ENCODE measurements at regions not wholly inside any gene's neighbourhood (a gene's known extent, or its start where the extent isn't known, plus 50 kb on each side); places are given as distances from the start of the nearest gene placed in this dataset.
"Not testable (repeated sequence)": the region's sequence is repeated elsewhere in the genome, so short reads cannot be mapped to it uniquely, and the experiment has no call there.

- DNase-seq (ENCODE audit: low spot score) = no peak
These were observed 176.4 kb downstream of the ACTR3 start for GRCh38 chr2:114066186-114066747.

DNA sequence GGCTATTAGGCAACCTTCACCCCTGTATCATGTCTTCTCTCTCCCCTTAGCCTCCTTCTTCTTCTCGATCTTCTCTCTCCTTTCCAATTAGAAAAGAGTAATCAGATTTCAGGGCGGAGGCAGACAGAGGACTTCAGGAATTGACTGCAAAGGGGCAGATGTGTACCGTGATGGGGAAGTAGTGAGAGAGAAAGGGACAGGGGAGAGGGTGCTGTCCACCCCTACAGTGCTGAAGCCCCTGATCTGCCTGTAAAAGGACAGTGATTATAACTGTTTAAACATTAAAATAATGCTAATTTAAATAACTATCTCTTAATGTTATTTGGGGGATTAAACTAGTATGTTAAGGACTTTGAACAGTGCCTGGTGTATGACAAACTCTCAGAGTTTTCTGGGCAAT lies 178.5 kb downstream of the ACTR3 start:
- DNase-seq (ENCODE audit: low spot score) = no peak

DNA sequence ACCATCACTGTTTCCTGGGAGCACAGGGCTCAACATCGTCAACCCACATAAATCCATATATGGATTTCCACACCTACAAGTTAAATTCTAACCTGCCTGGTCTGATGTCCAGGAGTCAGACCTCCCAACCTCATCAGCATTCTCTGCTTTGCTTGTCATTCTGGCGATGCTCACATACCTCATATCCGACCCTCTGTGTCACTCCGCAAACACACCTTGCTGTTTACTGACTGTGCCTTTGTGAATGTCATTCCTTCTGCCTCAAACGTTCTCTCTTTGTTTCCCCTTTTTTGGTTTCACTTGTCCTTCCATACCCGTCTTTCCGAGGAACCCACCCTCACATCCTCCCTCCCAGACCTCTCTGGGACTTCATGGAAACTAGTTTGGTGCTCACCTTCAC lies 187.1 kb downstream of the ACTR3 start:
- no peak for DNase-seq (ENCODE audit: low spot score)

- DNase-seq (ENCODE audit: low spot score) = no peak
These were observed 189.6 kb downstream of the ACTR3 start for GRCh38 chr2:114079366-114080004.

DNA sequence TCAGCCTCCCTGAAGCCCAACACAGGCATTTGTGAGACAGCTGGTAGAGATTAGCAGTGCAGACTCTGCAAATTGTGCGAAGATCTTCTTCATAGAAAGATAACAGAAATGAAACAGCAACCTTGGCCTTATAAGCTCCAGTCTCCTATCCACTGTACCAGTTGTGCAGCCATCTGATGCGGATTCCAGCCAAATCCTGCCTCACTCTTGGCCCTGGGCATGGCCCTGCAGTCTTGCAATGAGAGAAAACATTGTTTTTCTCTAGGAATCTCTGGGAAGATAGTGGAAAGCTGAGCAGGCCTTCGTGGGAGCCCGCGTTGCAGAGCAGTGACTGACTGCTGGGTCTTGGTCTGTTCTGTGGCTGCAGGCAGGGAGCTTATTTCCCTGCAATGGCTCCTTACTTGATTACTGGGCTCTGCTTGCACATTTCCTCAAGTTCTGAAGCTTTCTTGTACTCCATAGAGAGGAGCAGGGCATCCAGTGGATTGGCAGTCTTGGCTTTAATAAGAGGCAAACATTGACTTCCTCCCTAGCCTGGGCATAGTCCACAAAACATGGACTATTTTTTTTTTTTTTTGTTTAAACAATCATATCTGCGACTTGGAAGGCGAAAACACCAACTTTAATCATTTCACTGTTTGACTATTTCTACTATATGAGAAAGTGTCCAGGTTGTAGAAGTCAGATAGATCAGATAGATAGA lies 193.0 kb downstream of the ACTR3 start:
- peak; percentile 41 for DNase-seq (ENCODE audit: low spot score)

DNA sequence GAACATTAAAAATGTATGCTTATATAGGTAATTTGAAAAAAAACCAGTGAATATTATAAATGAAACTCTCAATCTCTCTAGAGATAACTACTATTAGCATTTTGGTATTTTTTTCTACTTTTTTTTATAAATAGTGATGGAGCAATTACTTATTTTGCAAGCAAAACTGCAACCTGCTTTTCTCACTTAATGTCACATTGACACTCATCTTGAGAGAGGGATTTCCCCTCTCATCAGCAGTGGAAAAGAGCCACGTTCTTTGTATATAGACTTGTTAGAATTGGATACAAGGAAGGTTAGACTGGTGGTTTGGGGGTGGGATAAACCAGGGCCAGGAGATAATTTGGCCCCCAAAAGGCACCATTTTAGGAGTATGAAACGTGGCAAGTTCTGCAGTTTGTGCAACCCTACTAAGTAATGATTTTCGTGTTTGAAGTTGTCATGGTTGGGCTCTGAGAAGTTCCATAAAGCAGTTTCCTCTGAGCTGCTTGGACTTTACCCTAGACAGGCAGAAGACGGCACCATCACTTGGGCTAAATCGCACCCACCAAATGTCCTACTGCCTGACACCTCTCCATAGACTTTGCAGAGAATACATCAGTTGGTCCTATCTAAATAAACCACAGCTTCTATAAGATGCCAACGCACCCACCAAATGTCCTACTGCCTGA lies 194.0 kb downstream of the ACTR3 start:
- DNase-seq (ENCODE audit: low spot score) = no peak

DNA sequence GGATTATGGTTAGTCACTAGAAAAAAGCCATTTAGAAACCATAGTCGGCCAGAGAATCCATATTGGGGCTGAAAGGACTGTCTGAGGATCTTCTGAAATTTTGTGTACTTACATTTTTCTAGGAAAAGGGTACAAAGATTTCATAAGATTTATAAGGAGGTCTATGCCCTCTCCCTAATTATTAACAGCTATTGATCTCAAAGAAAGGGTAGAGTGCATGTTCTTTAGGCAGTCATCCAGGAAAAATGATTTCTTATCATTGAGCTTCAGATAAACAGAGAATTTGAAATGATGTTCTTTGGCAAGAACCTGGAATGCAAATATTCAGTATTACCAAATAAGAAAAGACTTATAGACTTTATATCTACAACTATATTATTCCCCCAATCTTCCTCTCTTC lies 195.3 kb downstream of the ACTR3 start:
- no peak for DNase-seq (ENCODE audit: low spot score)

GRCh38 chr2:114085992-114086391 lies 196.1 kb downstream of the ACTR3 start:
- DNase-seq (ENCODE audit: low spot score) = no peak

DNA sequence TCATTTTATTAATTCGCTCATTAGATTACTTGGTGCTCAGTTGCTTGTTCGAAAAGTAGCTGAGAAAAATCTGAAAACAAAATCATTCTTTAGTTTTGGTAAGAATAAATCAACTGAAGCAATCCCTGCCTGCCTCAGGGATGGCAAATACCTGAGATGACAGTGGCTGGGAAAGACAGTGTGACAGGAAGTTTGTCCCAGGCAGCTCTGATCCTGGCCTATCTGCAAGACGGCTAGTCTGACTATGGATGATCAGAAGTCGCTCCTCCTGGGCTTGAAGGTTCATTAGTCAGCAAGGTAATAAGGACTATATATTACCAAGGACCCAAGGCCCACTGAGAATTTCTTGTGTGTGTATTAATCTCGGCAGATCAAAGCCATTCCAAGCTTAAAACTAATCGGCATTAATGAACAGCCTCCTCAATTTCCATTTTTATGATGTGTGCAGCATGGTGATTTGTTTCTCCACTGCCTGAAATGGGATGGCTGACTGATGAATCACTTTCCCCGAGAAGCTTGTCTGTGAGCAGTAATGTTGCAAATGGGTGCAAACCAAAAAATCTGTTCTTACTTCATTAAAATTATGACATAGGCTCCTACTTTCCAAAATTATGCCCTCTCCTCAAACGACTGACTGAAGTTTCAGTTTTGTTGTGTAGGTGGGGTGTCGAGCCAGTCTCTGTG lies 199.9 kb downstream of the ACTR3 start:
- DNase-seq (ENCODE audit: low spot score) = no peak

- no peak for DNase-seq (ENCODE audit: low spot score)
These were observed 201.1 kb downstream of the ACTR3 start for GRCh38 chr2:114091010-114091409.

GRCh38 chr2:114108249-114108648 lies 218.4 kb downstream of the ACTR3 start:
- no peak for DNase-seq (ENCODE audit: low spot score)

DNA sequence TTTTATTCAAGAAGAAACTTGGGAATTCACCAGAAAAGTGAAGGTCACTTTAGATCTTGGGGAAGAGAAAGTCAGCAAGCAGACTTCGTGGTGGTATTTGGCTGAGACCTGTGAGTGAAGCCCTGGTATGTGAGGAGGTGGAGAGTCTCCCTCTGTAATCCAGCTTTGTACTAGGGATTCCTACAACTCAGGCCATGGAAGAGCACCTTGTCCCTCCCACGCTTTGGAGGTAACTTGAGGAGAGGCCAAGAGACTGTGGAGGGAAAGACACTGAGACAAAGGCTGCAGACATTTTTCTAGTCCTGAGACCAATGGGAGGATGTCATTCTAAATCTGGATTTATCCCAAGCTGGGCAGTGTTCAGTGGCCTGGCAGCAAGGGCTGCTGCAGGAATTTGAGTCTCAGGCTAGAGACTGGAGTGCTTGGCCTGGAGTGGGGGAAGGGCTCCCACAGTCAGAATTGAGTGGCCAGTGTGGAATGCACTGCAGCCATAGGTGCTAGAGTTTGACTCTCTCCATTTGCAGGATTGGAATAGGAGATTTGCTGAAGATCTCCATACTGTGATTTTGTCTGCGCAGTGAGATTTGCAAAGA lies 219.0 kb downstream of the ACTR3 start:
- DNase-seq (ENCODE audit: low spot score) = no peak

- DNase-seq (ENCODE audit: low spot score) = no peak
These were observed 221.4 kb downstream of the ACTR3 start for GRCh38 chr2:114111329-114111728.

DNA sequence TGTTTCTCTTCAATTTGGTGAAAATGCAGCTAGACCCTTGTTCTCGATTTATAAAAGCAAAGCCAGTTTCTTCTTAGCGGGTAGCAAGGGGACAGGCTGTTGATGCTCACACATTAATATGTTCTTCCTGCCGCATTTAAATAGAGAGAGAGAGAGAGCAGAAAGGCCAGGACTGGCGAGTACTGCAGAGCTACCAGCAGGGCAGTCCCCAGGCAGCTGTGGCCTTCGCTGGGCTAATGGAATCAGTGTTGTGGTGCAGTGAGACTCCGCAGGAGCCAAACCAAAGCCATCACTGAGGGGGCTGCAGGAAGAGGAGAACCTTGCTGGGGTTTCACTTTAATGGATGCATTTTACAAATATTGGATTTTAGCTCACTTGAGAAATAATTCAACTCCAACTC lies 223.6 kb downstream of the ACTR3 start:
- no peak for DNase-seq (ENCODE audit: low spot score)

- no peak for DNase-seq (ENCODE audit: low spot score)
These were observed 228.2 kb downstream of the ACTR3 start for GRCh38 chr2:114118088-114118487.

GRCh38 chr2:114119862-114120261 lies 230.0 kb downstream of the ACTR3 start:
- peak; percentile 9 for DNase-seq (ENCODE audit: low spot score)

DNA sequence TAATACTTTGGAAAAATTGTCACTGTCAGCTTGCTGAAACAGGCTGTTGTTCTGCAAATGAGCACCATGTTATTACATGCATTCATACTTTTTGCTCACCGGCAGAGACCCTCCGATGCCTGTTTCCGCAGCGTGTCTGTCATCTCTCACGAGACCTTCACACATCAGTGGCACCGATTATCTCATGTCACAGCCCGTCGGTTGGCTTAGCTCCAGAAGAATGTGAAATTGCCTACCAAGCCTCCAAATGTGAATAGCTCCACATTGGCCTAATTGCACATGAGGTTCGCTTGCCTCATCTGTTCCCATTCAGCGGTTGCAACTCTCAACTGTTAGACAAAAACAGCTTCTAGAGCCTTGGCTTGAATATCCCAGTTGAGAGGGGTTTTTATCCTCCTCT lies 233.0 kb downstream of the ACTR3 start:
- no peak for DNase-seq (ENCODE audit: low spot score)

DNA sequence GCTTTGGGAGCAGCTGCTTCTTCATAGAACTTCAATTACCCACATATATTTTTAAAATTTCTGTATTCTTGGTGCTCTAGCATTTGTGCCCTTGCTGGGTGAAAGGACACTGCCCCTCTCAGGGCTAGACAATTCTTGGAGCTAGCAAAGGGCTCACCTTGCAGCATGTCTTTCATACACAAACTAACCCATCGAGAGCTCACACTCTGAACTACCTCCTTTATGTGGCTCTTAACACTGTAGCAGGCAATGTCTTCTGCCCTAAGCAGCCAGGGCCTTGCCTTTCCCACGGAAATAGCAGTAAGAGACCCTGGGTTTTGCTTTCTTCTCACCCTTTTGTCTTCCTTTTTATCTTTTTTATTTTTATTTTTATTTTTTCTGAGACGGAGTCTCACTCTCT lies 234.0 kb downstream of the ACTR3 start:
- no peak for DNase-seq (ENCODE audit: low spot score)

DNA sequence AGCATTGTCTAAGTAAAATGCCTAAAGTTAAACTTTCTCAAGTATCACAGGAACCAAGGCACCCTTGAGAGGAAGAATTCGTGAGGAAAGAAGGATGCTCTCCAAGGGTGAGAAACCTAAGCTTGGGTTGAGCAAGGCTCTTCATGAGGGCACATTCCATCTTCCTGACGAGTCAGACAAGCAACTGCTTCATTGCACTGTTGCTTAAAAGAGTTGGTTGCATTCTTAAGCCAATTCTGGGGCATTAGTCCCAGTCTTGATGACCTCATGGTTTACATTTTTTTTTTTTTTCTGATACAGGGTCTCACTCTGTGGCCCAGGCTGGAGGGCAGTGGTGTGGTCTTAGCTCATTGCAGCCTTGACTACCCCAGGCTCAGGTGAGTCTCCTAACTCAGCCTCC lies 237.5 kb downstream of the ACTR3 start:
- no peak for DNase-seq (ENCODE audit: low spot score)

GRCh38 chr2:114128263-114128662 lies 238.4 kb downstream of the ACTR3 start:
- no peak for DNase-seq (ENCODE audit: low spot score)

- DNase-seq (ENCODE audit: low spot score) = no peak
These were observed 238.8 kb downstream of the ACTR3 start for GRCh38 chr2:114128725-114129124.

GRCh38 chr2:114132050-114132449 lies 242.2 kb downstream of the ACTR3 start:
- not testable (repeated sequence) for DNase-seq (ENCODE audit: low spot score)

Measured in pons (tissue), 1 donor.